Globus pallidus (tissue), 1 donor: ENCODE measurements at regions not wholly inside any gene's neighbourhood (a gene's known extent, or its start where the extent isn't known, plus 50 kb on each side); places are given as distances from the start of the nearest gene placed in this dataset.
"Not testable (repeated sequence)": the region's sequence is repeated elsewhere in the genome, so short reads cannot be mapped to it uniquely, and the experiment has no call there.

Experiments
- DNase-seq: peaks from one replicate; pipeline ENCODE4 v3.0.0-alpha.2; 2015; ENCODE audit warnings: low spot score

- DNase-seq, result no peak
These were observed 98.5 kb upstream of the UXS1 start for GRCh38 chr2:106292627-106293026.

- no peak for DNase-seq
These were observed 94.8 kb upstream of the UXS1 start for GRCh38 chr2:106288873-106289272.

- no peak for DNase-seq
These were observed 91.2 kb upstream of the UXS1 start for GRCh38 chr2:106285237-106285829.

DNA sequence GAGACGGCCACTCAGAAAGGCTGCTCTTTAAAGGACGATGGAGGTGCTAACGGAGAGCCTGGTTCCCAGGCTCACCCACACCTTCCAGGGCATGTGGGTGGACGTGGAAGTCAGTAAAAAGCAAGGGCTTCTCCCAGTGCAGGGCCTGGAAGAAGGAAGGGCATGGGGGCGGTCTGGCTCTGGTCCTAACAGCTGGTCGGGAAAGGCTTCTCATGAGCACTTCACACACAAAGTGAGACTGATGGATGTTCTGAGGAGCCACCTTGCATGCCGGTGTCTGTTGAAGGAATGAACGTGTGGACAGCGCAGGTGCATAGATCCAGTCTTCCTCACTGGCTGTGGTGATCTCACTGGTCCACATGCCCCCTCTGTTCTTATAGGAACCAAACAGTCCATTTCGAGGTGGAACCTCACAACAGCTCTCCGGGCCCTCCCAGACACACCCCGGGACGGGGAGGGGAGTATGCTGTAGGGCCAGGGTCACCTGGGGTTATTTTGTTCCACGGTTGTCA is 90.6 kb upstream of the UXS1 start:
- DNase-seq, result no peak

- DNase-seq, result peak; percentile 22
These were observed 90.2 kb upstream of the UXS1 start for GRCh38 chr2:106284255-106284654.

DNA sequence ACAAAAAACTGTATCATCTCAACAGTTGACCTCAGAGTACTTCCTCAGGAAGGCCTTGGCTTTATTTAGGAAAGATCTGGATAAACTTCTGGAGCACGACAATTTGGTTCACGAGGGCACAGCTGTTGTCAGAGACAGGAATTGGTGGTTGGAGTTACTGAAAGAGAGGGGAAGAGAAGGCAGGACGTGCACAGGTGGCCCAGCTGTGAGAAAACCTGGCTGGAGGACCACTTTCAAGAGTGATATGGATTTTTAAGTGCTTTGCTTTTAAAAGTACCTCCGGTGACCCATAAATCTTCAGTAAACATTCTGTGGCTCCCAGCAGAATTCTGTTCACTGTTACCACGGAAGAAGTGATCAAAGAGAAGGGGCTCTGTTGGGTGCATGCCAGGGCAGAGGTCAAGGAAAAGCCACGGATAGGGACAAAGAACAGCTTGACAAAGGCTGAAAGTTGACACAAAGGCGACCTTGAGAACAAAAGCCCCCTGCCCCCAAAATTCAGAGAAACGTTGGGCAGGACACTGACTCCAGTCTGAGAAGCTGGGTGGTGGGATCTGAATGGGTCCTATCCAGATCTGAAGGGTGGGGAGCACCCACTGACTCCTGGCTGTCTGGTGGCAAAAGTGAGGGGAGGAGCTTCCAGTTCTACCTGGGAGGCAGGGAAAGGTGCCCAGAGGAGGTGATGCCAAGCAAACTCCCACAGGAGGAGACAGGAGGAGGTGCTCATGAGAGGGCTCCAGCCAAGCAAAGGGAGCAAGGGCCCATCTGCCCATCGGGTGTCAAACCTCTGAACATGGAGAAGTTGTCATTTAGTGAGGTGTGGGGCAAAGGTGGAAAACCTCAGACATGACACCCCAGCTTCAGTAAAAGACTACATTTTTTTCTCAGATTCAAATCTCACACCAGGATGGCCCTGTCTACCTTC is 89.4 kb upstream of the UXS1 start:
- not testable (repeated sequence) for DNase-seq

GRCh38 chr2:106282462-106283170 is 88.5 kb upstream of the UXS1 start:
- DNase-seq, result no peak

DNA sequence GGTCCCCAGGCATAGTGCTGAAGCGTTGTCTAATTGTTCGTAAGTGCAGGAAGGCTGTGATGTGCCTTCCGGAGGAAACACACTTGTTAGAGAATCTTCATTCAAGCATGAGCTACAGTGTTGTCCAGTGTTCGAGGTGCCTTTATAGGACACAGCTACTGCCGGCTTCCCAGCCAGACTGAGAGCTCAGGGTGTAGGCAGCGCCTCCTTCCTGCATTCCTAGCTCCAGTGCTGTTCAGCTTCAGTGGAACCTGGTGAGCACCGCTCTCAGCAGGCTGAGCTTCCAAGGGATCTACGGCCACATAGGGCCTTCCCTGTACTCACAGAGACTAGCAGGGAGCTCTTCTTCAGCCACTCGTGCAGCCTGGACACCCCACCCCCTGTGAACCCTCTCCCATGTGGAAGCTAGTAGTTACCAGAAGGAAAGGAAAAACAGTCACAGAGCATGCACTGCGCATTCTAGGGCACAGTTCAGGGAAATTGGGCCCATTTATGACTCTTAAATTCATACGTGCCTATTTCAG is 87.9 kb upstream of the UXS1 start:
- DNase-seq, result not testable (repeated sequence)

DNA sequence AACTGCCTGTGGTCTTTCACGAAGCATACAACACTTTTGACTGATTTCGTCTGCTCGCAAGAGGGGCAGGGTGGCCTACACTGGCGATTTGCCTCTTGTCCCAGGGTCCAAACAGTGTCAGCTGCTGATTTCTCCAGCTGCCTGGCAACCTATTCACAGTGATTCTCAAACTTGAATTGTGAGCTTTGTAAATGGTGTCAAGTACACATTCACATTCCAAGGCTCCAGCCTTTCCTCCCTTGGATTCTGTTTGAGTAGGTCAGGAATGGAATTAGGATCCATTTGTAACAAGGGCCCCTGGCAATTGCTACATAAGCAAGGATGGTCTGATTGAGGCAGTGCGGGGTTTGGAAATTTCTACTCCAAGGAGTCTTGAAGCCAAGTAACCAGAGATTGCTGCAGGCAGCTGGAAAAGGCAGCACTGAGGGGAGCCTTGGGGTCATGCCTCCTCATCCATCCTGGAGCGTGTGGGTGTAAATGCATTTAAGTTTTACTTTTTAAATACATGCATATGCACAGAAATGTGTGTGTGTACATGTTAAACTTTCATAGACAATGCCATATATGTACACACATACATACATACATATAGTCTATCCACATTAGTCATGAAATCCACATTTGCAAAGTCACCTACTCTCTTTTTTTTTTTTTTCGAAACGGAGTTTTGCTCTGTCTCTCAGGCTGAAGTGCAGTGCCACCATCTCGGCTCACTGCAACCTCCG is 86.8 kb upstream of the UXS1 start:
- DNase-seq, result peak; percentile 31

DNA sequence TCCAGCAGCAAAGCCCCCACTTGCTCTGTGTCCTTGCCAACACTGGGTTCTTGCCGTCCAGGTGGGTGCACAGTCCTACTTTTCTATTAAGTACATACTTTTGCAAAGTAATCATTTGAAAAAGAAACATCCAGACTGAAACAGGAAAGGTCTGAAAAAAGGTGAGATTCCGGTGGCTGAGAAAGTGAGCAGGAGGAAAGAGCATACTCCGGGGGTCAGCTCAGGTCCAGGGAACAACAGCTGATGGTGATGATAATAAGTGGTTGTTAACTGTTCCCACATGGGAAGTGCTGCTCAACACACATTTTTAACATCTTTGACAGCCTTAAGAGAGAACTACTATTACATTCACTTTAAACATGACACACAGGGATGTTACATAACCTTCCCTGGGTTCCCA is 86.1 kb upstream of the UXS1 start:
- DNase-seq, result no peak

DNA sequence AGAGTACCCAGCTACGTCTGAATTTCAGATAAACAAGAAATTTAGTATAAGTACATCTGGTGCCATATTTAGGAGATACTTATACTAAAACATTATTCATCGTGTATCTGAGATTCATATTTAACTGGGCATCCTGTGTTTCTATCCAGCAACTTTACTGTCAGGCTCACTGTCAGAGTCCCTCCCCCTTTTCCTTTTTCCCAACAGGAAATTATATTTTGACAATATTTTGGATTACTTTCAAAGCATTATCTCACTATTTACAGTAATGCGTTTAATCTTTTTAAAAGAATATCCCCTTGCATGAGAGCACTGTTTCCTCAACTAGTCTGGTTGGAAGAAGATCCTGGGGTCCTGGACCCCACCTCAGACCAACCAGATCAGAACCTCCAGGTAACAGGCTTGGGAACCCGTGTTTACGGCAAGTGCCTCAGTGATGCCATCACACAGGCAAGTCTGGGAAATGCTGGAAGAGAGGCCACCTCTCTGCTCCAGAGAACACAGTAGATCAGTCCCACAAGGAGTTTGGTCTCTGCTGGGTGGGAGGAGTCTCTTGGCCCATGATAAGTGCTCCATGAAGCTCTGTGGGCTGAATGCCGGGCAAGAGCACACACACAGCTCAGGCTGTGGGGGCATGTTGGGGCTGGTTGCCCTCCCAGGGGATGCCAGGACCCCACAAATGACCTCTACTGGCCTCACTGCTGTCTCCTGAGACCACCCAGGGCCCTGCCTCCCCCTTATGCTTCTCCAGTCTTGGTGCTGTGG is 84.2 kb upstream of the UXS1 start:
- no peak for DNase-seq

DNA sequence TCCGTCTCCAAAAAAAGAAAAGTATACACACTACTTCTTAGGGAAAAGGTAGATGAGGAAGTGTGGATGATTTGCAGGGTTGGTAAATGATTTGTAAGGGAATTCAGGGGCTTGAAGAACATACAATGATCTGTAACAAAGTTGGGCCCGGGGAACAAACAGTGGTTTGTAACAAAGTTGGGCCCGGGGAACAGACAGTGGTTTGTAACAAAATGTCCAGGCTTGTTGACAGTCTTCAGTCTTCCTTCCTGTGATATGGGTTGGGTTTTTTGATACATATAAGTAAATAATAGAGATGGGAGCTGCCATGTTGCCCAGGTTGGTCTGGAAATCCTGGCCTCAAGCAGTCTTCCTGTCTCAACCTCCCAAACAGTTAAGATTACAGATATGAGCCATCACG is 83.3 kb upstream of the UXS1 start:
- no peak for DNase-seq

- no peak for DNase-seq
These were observed 81.9 kb upstream of the UXS1 start for GRCh38 chr2:106275971-106276370.

GRCh38 chr2:106274668-106275067 is 80.6 kb upstream of the UXS1 start:
- DNase-seq, result no peak

GRCh38 chr2:106272216-106272807 is 78.2 kb upstream of the UXS1 start:
- no peak for DNase-seq

GRCh38 chr2:106270471-106270891 is 76.4 kb upstream of the UXS1 start:
- DNase-seq, result no peak

DNA sequence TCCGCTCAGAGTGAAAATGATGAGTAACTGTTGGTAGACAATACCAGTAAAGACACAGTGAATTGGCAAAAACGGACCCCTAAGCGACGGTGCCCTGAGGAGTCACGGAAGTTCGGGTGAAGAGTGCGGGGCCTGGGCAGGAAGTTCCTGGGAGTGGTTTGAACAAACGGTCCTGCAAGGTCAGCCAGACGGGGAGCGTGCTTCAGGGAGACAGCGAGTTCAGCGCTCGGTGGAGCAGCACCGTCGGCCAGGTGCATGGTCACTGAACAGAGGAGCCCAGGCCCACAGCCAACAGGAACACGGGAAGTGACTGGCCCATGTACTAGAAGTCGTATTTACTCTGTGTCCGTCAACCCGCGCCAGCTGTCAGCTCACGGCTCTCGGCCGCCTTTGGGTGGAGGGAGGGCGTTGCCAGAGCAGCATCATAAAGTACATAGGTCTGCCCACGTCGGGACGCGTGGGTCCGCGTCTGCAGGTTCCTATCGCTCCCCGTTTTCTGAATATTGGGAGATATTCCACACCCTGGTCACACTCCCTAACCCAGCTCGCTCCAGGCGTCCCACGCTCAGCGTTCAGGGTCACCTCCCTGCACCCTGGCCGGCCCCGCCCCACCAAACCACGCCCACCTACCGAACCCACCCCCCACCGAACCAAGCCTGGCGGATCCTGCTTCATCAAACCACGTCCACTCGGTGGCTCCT is 75.6 kb upstream of the UXS1 start:
- DNase-seq, result no peak

- DNase-seq, result no peak
These were observed 73.9 kb upstream of the UXS1 start for GRCh38 chr2:106267997-106268396.

DNA sequence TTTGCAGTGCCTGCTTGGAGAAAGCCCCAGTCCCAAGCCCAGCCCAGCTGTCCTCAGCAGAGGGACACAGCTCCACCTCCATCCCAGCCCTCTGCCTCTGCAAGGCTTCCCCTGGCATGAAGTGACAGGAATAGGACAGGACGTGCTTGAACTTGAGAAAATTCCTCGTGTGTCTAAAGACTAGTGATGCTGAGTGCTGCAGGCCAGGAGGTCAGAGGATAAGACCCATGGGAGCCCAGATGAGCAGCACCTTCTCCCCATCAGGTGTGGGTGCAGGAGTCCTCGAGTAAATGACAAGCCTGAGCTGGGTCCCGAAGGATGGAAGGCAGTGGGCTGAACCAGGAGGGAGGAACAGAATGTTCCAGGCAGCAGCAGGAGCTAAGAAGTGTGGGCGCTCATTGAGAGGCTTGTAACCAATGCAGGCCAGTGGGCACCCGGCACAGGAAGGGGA is 67.8 kb upstream of the UXS1 start:
- DNase-seq, result no peak

- not testable (repeated sequence) for DNase-seq
These were observed 64.8 kb upstream of the UXS1 start for GRCh38 chr2:106258859-106259258.
